GM23248 (cell line): ENCODE measurements at regions not wholly inside any gene's neighbourhood (a gene's known extent, or its start where the extent isn't known, plus 50 kb on each side); places are given as distances from the start of the nearest gene placed in this dataset.

Experiments
- DNase-seq: peaks from one replicate; pipeline ENCODE4 v3.0.0-alpha.2; 2015
- H2AFZ ChIP-seq: fragments of 200-600 bp; sonication (generic); 2 replicates; pipeline ENCODE4 v1.6.1; 2016; ENCODE audit warnings: antibody characterized with exemption
- H3F3A ChIP-seq: fragments of 200-600 bp; sonication (generic); 2 replicates; pipeline ENCODE4 v1.6.1; 2016; ENCODE audit warnings: mild to moderate bottlenecking, antibody characterized with exemption, mixed run types; ENCODE audit not compliant: insufficient read depth
- H3K27ac ChIP-seq: fragments of 200-600 bp; sonication (generic); 2 replicates; pipeline ENCODE4 v1.5.1; 2016; ENCODE audit warnings: mild to moderate bottlenecking
- H3K27me3 ChIP-seq: fragments of 200-600 bp; sonication (generic); replicated peaks from 2 replicates; pipeline ENCODE4 v1.6.1; 2016; ENCODE audit warnings: mild to moderate bottlenecking; ENCODE audit not compliant: insufficient read depth
- H3K36me3 ChIP-seq: fragments of 200-600 bp; sonication (generic); 2 replicates; pipeline ENCODE4 v1.6.1; 2016; ENCODE audit warnings: low read depth, mild to moderate bottlenecking
- H3K4me1 ChIP-seq: fragments of 200-600 bp; sonication (generic); 2 replicates; pipeline ENCODE4 v1.6.1; 2016; ENCODE audit warnings: mild to moderate bottlenecking; ENCODE audit not compliant: insufficient read depth
- H3K4me2 ChIP-seq: fragments of 200-600 bp; sonication (generic); one replicate; pipeline ENCODE4 v1.6.1; 2016; ENCODE audit warnings: mild to moderate bottlenecking; ENCODE audit not compliant: unreplicated experiment
- H3K4me3 ChIP-seq: fragments of 200-600 bp; sonication (generic); 2 replicates; pipeline ENCODE4 v1.5.1; 2016; ENCODE audit warnings: mild to moderate bottlenecking
- H3K79me2 ChIP-seq: fragments of 200-600 bp; sonication (generic); 2 replicates; pipeline ENCODE4 v1.6.1; 2016; ENCODE audit warnings: mild to moderate bottlenecking; ENCODE audit not compliant: insufficient read depth
- H3K9ac ChIP-seq: fragments of 200-600 bp; sonication (generic); 2 replicates; pipeline ENCODE4 v1.6.1; 2016; ENCODE audit warnings: mild to moderate bottlenecking
- H3K9me2 ChIP-seq: fragments of 200-600 bp; sonication (generic); 2 replicates; pipeline ENCODE4 v1.6.1; 2016; ENCODE audit warnings: mixed run types, mild to moderate bottlenecking, moderate library complexity; ENCODE audit not compliant: insufficient read depth
- H3K9me3 ChIP-seq: fragments of 200-600 bp; sonication (generic); one replicate; pipeline ENCODE4 v1.6.1; 2017; ENCODE audit warnings: low read depth
- H4K20me1 ChIP-seq: fragments of 200-600 bp; sonication (generic); 2 replicates; pipeline ENCODE4 v1.6.0; 2016; ENCODE audit not compliant: insufficient read depth
- EZH2 ChIP-seq: fragments of 200-600 bp; sonication (generic); IDR thresholded peaks from 2 replicates; pipeline ENCODE4 v1.6.1; 2018; ENCODE audit warnings: antibody characterized with exemption, mild to moderate bottlenecking; ENCODE audit not compliant: insufficient read depth, poor library complexity, severe bottlenecking
- EZH2phosphoT487 ChIP-seq: fragments of 200-600 bp; sonication (generic); IDR thresholded peaks from 2 replicates; pipeline ENCODE4 v1.6.1; 2018; ENCODE audit warnings: antibody characterized with exemption, moderate library complexity, mild to moderate bottlenecking, low read depth; ENCODE audit not compliant: insufficient read depth
- WGBS, 2 experiments: methylation state at CpG; one replicate each; pipeline ENCODE4 v1.1.6; 2015 to 2017; ENCODE audit warnings: low lambda C conversion rate in 2 of 2, low coverage in 1 of 2; ENCODE audit errors: missing lambda C conversion rate in 2 of 2; 5-methylcytosine and 5-hydroxymethylcytosine counted together
- in situ Hi-C: fragments of 300-500 bp; cut with MboI; formaldehyde crosslinking; loops from 2 replicates; pipeline ENCODE4 v1.15.0; 2020

GRCh38 chr2:40606862-40607261 lies 155.0 kb upstream of the SLC8A1 start:
- Histone ChIP-seq H2AFZ (peak overlapping the region; percentile 45), H4K20me1 (no peaks in the 10 kb centered on the region), H3K4me1 (peaks cover 15% of the 10 kb centered on the region), H3K9me2 (no peaks in the 10 kb centered on the region), H3K9ac (no peak overlapping the region), H3K79me2 (no peaks in the 10 kb centered on the region), H3K27ac (peak overlapping the region; percentile 17; the same call in 1 of the 2 replicates), H3K4me3 (no peak overlapping the region), H3K36me3 (no peaks in the 10 kb centered on the region), H3K27me3 (no peaks in the 10 kb centered on the region), H3F3A (no peaks in the 10 kb centered on the region), H3K9me3 (no peaks in the 10 kb centered on the region), H3K4me2 (no peak overlapping the region)
- in situ Hi-C loops, result no loop called here
- no peak for TF ChIP-seq EZH2phosphoT487
- no peak for TF ChIP-seq EZH2
- peak; percentile 77 for DNase-seq
- WGBS, 2 experiments, result 11 to 12% methylated on average over 4 of the region's 4 CpGs

- in situ Hi-C loops, result no loop called here
- 88 to 94% methylated on average over 4 of the region's 4 CpGs for WGBS, 2 experiments
- Histone ChIP-seq H3K9me2 (no peaks in the 10 kb centered on the region), H3K36me3 (no peaks in the 10 kb centered on the region), H2AFZ (no peak overlapping the region), H3K4me3 (no peak overlapping the region), H3F3A (no peaks in the 10 kb centered on the region), H3K27me3 (no peaks in the 10 kb centered on the region), H3K27ac (no peak overlapping the region), H3K9me3 (no peaks in the 10 kb centered on the region), H3K4me2 (no peak overlapping the region), H3K4me1 (peaks cover 15% of the 10 kb centered on the region), H3K9ac (no peak overlapping the region), H4K20me1 (no peaks in the 10 kb centered on the region), H3K79me2 (no peaks in the 10 kb centered on the region)
- DNase-seq, result no peak
- TF ChIP-seq EZH2 (no peak), EZH2phosphoT487 (no peak)
Observed at GRCh38 chr2:40611196-40611595, 159.3 kb upstream of the SLC8A1 start.

- peak overlapping the region; percentile 56 for H3K4me2 ChIP-seq
- peak overlapping the region; percentile 74 for H3K9ac ChIP-seq
Observed at GRCh38 chr2:40625849-40626248, 174.0 kb upstream of the SLC8A1 start.

GRCh38 chr2:40628556-40628955 lies 176.7 kb upstream of the SLC8A1 start:
- Histone ChIP-seq H3K27me3 (no peaks in the 10 kb centered on the region), H3K79me2 (no peaks in the 10 kb centered on the region), H3K9me2 (no peaks in the 10 kb centered on the region), H3F3A (no peaks in the 10 kb centered on the region), H3K36me3 (no peaks in the 10 kb centered on the region), H3K27ac (no peak overlapping the region), H3K9ac (no peak overlapping the region), H4K20me1 (no peaks in the 10 kb centered on the region), H3K4me2 (no peak overlapping the region), H3K4me3 (no peak overlapping the region), H3K4me1 (peaks cover 12% of the 10 kb centered on the region), H2AFZ (no peak overlapping the region), H3K9me3 (no peaks in the 10 kb centered on the region)
- no peak for TF ChIP-seq EZH2phosphoT487
- TF ChIP-seq EZH2, result no peak
- in situ Hi-C loops, result no loop called here
- 65 to 67% methylated on average over 3 of the region's 3 CpGs for WGBS, 2 experiments
- DNase-seq, result no peak

More at GRCh38 chr2:40625849-40626248, 174.0 kb upstream of the SLC8A1 start:
- in situ Hi-C loops, result no loop called here
- Histone ChIP-seq H3K36me3 (no peaks in the 10 kb centered on the region), H3K9me2 (no peaks in the 10 kb centered on the region), H3K27me3 (no peaks in the 10 kb centered on the region), H4K20me1 (no peaks in the 10 kb centered on the region), H2AFZ (peak overlapping the region; percentile 54), H3F3A (no peaks in the 10 kb centered on the region), H3K9me3 (no peaks in the 10 kb centered on the region), H3K4me1 (peaks cover 12% of the 10 kb centered on the region), H3K4me3 (no peak overlapping the region), H3K27ac (peak overlapping the region; percentile 73), H3K79me2 (no peaks in the 10 kb centered on the region)
- peak; percentile 91 for DNase-seq
- no peak for TF ChIP-seq EZH2phosphoT487
- no peak for TF ChIP-seq EZH2
- 39 to 44% methylated on average over 3 of the region's 3 CpGs for WGBS, 2 experiments

- Histone ChIP-seq H3K9me3 (no peaks in the 10 kb centered on the region), H3K4me1 (peaks cover 12% of the 10 kb centered on the region), H3K27me3 (no peaks in the 10 kb centered on the region), H3K79me2 (no peaks in the 10 kb centered on the region), H3K9me2 (no peaks in the 10 kb centered on the region), H3K36me3 (no peaks in the 10 kb centered on the region), H3K4me3 (no peak overlapping the region), H3K4me2 (no peak overlapping the region), H2AFZ (no peak overlapping the region), H3K9ac (no peak overlapping the region), H3F3A (no peaks in the 10 kb centered on the region), H4K20me1 (no peaks in the 10 kb centered on the region), H3K27ac (no peak overlapping the region)
- TF ChIP-seq EZH2, result no peak
- TF ChIP-seq EZH2phosphoT487, result no peak
- no peak for DNase-seq
- in situ Hi-C loops, result no loop called here
- 83 to 86% methylated on average over 4 of the region's 4 CpGs for WGBS, 2 experiments
Observed at GRCh38 chr2:40629768-40630434, 178.0 kb upstream of the SLC8A1 start.
